Brain microvascular endothelial cell (primary cell): ENCODE measurements at regions not wholly inside any gene's neighbourhood (a gene's known extent, or its start where the extent isn't known, plus 50 kb on each side); places are given as distances from the start of the nearest gene placed in this dataset.

Source experiments
- DNase-seq: peaks from one replicate; pipeline ENCODE4 v3.0.0-alpha.2; 2020
- H3K27ac ChIP-seq: fragments of 250-450 bp; sonication (Bioruptor Pico); 2 replicates; pipeline ENCODE4 v1.5.1; 2020; ENCODE audit warnings: mild to moderate bottlenecking, moderate library complexity
- H3K27me3 ChIP-seq: fragments of 250-450 bp; sonication (Bioruptor Pico); replicated peaks from 2 replicates; pipeline ENCODE4 v1.5.1; 2020; ENCODE audit warnings: mild to moderate bottlenecking
- H3K36me3 ChIP-seq: fragments of 250-450 bp; sonication (Bioruptor Pico); replicated peaks from 2 replicates; pipeline ENCODE4 v1.5.1; 2020; ENCODE audit warnings: mild to moderate bottlenecking
- H3K4me3 ChIP-seq: 2 replicates; pipeline ENCODE4 v1.5.1; 2011; ENCODE audit warnings: low read depth, mild to moderate bottlenecking, control low read depth, low read length, moderate library complexity
- CTCF ChIP-seq: IDR thresholded peaks from 2 replicates; pipeline ENCODE4 v1.5.1; 2011; ENCODE audit warnings: low read depth, mild to moderate bottlenecking, moderate library complexity, low read length, control low read depth, inconsistent platforms; ENCODE audit errors: missing control alignments
- in situ Hi-C: cut with HindIII; loops from 2 replicates; pipeline ENCODE4 v1.10.0; 2017; ENCODE audit warnings: low sequenced_read_pairs, low pct_ligation_motif_present

GRCh38 chr13:89967701-89968100, 1379.8 kb upstream of the MIR17HG start:
- Histone ChIP-seq H3K27ac (no peak overlapping the region), H3K4me3 (no peak overlapping the region), H3K27me3 (no peaks in the 10 kb centered on the region), H3K36me3 (no peaks in the 10 kb centered on the region)
- in situ Hi-C loops = no loop called here
- no peak for TF ChIP-seq CTCF
- no peak for DNase-seq

- no peak overlapping the region for H3K27ac ChIP-seq
- in situ Hi-C loops = no loop called here
- no peaks in the 10 kb centered on the region for H3K36me3 ChIP-seq
- no peak for TF ChIP-seq CTCF
- no peak for DNase-seq
- no peaks in the 10 kb centered on the region for H3K27me3 ChIP-seq
- no peak overlapping the region for H3K4me3 ChIP-seq
Measured at GRCh38 chr13:89968470-89968869, 1379.0 kb upstream of the MIR17HG start.

GRCh38 chr13:89970353-89970709, 1377.2 kb upstream of the MIR17HG start:
- Histone ChIP-seq H3K27ac (no peak overlapping the region), H3K4me3 (no peak overlapping the region), H3K36me3 (no peaks in the 10 kb centered on the region), H3K27me3 (no peaks in the 10 kb centered on the region)
- no peak for DNase-seq
- TF ChIP-seq CTCF = no peak
- in situ Hi-C loops = no loop called here

- Histone ChIP-seq H3K27me3 (no peaks in the 10 kb centered on the region), H3K36me3 (no peaks in the 10 kb centered on the region), H3K4me3 (no peak overlapping the region), H3K27ac (no peak overlapping the region)
- no peak for TF ChIP-seq CTCF
- no peak for DNase-seq
- in situ Hi-C loops = no loop called here
Measured at GRCh38 chr13:89977203-89977602, 1370.3 kb upstream of the MIR17HG start.

- TF ChIP-seq CTCF = no peak
- no peak for DNase-seq
- in situ Hi-C loops = no loop called here
Measured at GRCh38 chr13:89980896-89981295, 1366.6 kb upstream of the MIR17HG start.

GRCh38 chr13:89982407-89983095, 1364.9 kb upstream of the MIR17HG start:
- Histone ChIP-seq H3K27me3 (no peaks in the 10 kb centered on the region), H3K36me3 (no peaks in the 10 kb centered on the region), H3K27ac (no peak overlapping the region), H3K4me3 (no peak overlapping the region)
- TF ChIP-seq CTCF = no peak
- DNase-seq = no peak
- in situ Hi-C loops = no loop called here

More at GRCh38 chr13:89980896-89981295, 1366.6 kb upstream of the MIR17HG start:
- Histone ChIP-seq H3K36me3 (no peaks in the 10 kb centered on the region), H3K4me3 (no peak overlapping the region), H3K27me3 (no peaks in the 10 kb centered on the region), H3K27ac (no peak overlapping the region)
